ENCODE measurements at regions not wholly inside any gene's neighbourhood (a gene's known extent, or its start where the extent isn't known, plus 50 kb on each side); places are given as distances from the start of the nearest gene placed in this dataset.
"Not testable (repeated sequence)": the region's sequence is repeated elsewhere in the genome, so short reads cannot be mapped to it uniquely, and the experiment has no call there.

- DNase-seq (ENCODE audit: low spot score) = peak; percentile 79
Measured at GRCh38 chr3:61381745-61382392, 130.6 kb upstream of the FHIT start.

GRCh38 chr3:61387817-61388216 lies 136.6 kb upstream of the FHIT start:
- no peak for DNase-seq (ENCODE audit: low spot score)

GRCh38 chr3:61393480-61393947 lies 142.3 kb upstream of the FHIT start:
- not testable (repeated sequence) for DNase-seq (ENCODE audit: low spot score)

GRCh38 chr3:61401359-61401758 lies 150.1 kb upstream of the FHIT start:
- no peak for DNase-seq (ENCODE audit: low spot score)

GRCh38 chr3:61407397-61407796 lies 154.0 kb upstream of the PTPRG start:
- DNase-seq (ENCODE audit: low spot score) = no peak

- no peak for DNase-seq (ENCODE audit: low spot score)
Measured at GRCh38 chr3:61409638-61410037, 151.7 kb upstream of the PTPRG start.

- not testable (repeated sequence) for DNase-seq (ENCODE audit: low spot score)
Measured at GRCh38 chr3:61410358-61410757, 151.0 kb upstream of the PTPRG start.

GRCh38 chr3:61411009-61411662 lies 150.2 kb upstream of the PTPRG start:
- DNase-seq (ENCODE audit: low spot score) = no peak

- DNase-seq (ENCODE audit: low spot score) = no peak
Measured at GRCh38 chr3:61414456-61414855, 146.9 kb upstream of the PTPRG start.

- DNase-seq (ENCODE audit: low spot score) = no peak
Measured at GRCh38 chr3:61415201-61415600, 146.2 kb upstream of the PTPRG start.

- DNase-seq (ENCODE audit: low spot score) = no peak
Measured at GRCh38 chr3:61416618-61417017, 144.8 kb upstream of the PTPRG start.

GRCh38 chr3:61417352-61417751 lies 144.0 kb upstream of the PTPRG start:
- no peak for DNase-seq (ENCODE audit: low spot score)

GRCh38 chr3:61420136-61420759 lies 141.1 kb upstream of the PTPRG start:
- DNase-seq (ENCODE audit: low spot score) = no peak

GRCh38 chr3:61422945-61423673 lies 138.3 kb upstream of the PTPRG start:
- DNase-seq (ENCODE audit: low spot score) = no peak

- no peak for DNase-seq (ENCODE audit: low spot score)
Measured at GRCh38 chr3:61425356-61425755, 136.0 kb upstream of the PTPRG start.

GRCh38 chr3:61429106-61429505 lies 132.3 kb upstream of the PTPRG start:
- no peak for DNase-seq (ENCODE audit: low spot score)

- not testable (repeated sequence) for DNase-seq (ENCODE audit: low spot score)
Measured at GRCh38 chr3:61434901-61435300, 126.5 kb upstream of the PTPRG start.

- DNase-seq (ENCODE audit: low spot score) = not testable (repeated sequence)
Measured at GRCh38 chr3:61435361-61435760, 126.0 kb upstream of the PTPRG start.

- no peak for DNase-seq (ENCODE audit: low spot score)
Measured at GRCh38 chr3:61438253-61439121, 122.9 kb upstream of the PTPRG start.

- no peak for DNase-seq (ENCODE audit: low spot score)
Measured at GRCh38 chr3:61439122-61439458, 122.3 kb upstream of the PTPRG start.

GRCh38 chr3:61442696-61443095 lies 118.7 kb upstream of the PTPRG start:
- no peak for DNase-seq (ENCODE audit: low spot score)

- DNase-seq (ENCODE audit: low spot score) = no peak
Measured at GRCh38 chr3:61443886-61444285, 117.5 kb upstream of the PTPRG start.

Measured in RKO (cell line).